Ishikawa (cell line): ENCODE measurements at regions not wholly inside any gene's neighbourhood (a gene's known extent, or its start where the extent isn't known, plus 50 kb on each side); places are given as distances from the start of the nearest gene placed in this dataset.

ENCODE experiments used
- CEBPB ChIP-seq: IDR thresholded peaks from 2 replicates; pipeline ENCODE4 v1.6.1; 2012
- CREB1 ChIP-seq: IDR thresholded peaks from 2 replicates; pipeline ENCODE4 v1.6.1; 2012; ENCODE audit warnings: low read depth
- EP300 ChIP-seq: IDR thresholded peaks from 2 replicates; pipeline ENCODE4 v1.6.1; 2012; ENCODE audit warnings: borderline replicate concordance
- FOXM1 ChIP-seq: IDR thresholded peaks from 2 replicates; pipeline ENCODE4 v1.6.1; 2012; ENCODE audit warnings: low read depth, borderline replicate concordance
- MAX ChIP-seq: IDR thresholded peaks from 2 replicates; pipeline ENCODE4 v1.6.1; 2012
- RAD21 ChIP-seq: IDR thresholded peaks from 2 replicates; pipeline ENCODE4 v1.6.1; 2012; ENCODE audit warnings: low read depth
- TAF1 ChIP-seq: IDR thresholded peaks from 2 replicates; pipeline ENCODE4 v1.6.1; 2012; ENCODE audit warnings: low read depth, mild to moderate bottlenecking
- TCF12 ChIP-seq: IDR thresholded peaks from 2 replicates; pipeline ENCODE4 v1.6.1; 2012; ENCODE audit warnings: low read depth
- USF1 ChIP-seq: IDR thresholded peaks from 2 replicates; pipeline ENCODE4 v1.6.1; 2012
- YY1 ChIP-seq: IDR thresholded peaks from 2 replicates; pipeline ENCODE4 v1.6.1; 2012; ENCODE audit warnings: low read depth
- ZBTB7A ChIP-seq: IDR thresholded peaks from 2 replicates; pipeline ENCODE4 v1.6.1; 2012; ENCODE audit warnings: low read depth
- TF ChIP-seq, protein P1 (sequence below): IDR thresholded peaks from 2 replicates; pipeline ENCODE4 v1.6.1; 2012; ENCODE audit warnings: low read depth, mild to moderate bottlenecking

DNA sequence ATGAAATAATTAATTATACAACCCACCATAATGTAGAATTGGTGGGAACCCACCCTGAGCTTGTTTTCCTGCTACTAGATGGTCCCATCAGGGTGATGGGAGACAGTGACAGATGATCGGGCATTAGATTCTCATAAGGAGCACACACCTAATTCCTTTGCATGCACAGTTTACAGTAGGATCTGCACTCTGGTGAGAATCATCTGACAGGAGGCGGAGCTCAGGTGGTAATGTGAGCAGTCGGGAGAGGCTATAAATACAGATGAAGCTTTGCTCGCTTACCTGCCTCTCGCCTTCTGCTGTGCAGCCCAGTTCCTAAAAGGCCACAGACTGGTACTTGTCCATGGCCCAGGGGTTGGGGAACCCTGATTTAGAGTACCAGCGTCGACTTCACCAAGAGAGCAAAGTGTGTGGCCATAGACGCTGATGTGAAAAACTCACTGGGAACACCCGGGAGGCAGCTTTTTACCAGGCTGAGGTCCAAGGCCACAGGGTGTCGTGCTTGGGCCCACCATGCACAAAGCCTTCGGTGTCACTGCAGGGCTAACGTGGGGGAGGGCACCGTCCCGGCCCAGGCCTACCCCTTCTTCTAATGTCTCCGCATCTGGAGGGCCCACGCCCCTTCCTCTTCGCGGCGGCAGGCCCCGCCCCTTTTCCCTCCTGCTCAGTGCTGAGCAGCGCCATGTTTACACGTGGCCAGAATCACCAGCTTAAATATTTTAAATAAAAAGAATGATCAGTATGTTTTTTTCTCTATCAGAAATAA is 296.8 kb upstream of the HDAC4 start:
- TF ChIP-seq TAF1 (no peak), YY1 (no peak), EP300 (no peak), MAX (no peak), USF1 (no peak), CEBPB (no peak), RAD21 (no peak), FOXM1 (no peak), CREB1 (no peak), ZBTB7A (no peak), TCF12 (no peak)
- TF ChIP-seq, protein P1, sequence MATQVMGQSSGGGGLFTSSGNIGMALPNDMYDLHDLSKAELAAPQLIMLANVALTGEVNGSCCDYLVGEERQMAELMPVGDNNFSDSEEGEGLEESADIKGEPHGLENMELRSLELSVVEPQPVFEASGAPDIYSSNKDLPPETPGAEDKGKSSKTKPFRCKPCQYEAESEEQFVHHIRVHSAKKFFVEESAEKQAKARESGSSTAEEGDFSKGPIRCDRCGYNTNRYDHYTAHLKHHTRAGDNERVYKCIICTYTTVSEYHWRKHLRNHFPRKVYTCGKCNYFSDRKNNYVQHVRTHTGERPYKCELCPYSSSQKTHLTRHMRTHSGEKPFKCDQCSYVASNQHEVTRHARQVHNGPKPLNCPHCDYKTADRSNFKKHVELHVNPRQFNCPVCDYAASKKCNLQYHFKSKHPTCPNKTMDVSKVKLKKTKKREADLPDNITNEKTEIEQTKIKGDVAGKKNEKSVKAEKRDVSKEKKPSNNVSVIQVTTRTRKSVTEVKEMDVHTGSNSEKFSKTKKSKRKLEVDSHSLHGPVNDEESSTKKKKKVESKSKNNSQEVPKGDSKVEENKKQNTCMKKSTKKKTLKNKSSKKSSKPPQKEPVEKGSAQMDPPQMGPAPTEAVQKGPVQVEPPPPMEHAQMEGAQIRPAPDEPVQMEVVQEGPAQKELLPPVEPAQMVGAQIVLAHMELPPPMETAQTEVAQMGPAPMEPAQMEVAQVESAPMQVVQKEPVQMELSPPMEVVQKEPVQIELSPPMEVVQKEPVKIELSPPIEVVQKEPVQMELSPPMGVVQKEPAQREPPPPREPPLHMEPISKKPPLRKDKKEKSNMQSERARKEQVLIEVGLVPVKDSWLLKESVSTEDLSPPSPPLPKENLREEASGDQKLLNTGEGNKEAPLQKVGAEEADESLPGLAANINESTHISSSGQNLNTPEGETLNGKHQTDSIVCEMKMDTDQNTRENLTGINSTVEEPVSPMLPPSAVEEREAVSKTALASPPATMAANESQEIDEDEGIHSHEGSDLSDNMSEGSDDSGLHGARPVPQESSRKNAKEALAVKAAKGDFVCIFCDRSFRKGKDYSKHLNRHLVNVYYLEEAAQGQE = no peak
